Right ventricle myocardium superior (tissue), 1 donor: ENCODE measurements at regions not wholly inside any gene's neighbourhood (a gene's known extent, or its start where the extent isn't known, plus 50 kb on each side); places are given as distances from the start of the nearest gene placed in this dataset.
"Not testable (repeated sequence)": the region's sequence is repeated elsewhere in the genome, so short reads cannot be mapped to it uniquely, and the experiment has no call there.

Experiments used
- ATAC-seq: fragments of 200-7000 bp; cut with Tn5 transposase; one replicate; pipeline ENCODE4 v1.9.1; 2020; ENCODE audit warnings: mild to moderate bottlenecking; ENCODE audit not compliant: poor library complexity
- DNase-seq: peaks from one replicate; pipeline ENCODE4 v3.0.0-alpha.2; 2020
- intact Hi-C: fragments of 100-400 bp; cut with DNase I; formaldehyde crosslinking; loops from one replicate; pipeline ENCODE4 v1.11.2; 2022
- donor health status: DM: no; HTN: yes; CAD: no; lungs with severe emphysema.

DNA sequence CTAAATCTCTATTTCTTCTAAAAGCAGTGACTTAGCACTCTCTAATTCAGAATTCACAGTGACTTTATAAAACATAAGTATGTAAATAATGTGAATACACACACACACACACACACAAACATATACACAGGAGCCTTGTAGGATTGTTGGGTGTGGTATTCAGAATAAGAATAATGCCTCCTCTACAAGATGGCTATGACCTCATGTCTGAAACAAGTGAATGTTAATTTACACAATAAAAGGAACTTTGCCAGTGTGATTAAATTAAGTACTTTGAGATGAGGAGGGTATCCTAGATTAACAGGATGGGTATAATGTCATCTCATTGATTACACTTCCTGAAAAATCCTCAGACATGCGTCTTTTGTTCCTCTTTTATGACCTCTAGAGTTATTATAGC, 234.6 kb downstream of the SLITRK6 start:
- ATAC-seq (no peak), DNase-seq (no peak)
- intact Hi-C loops = no loop called here

DNA sequence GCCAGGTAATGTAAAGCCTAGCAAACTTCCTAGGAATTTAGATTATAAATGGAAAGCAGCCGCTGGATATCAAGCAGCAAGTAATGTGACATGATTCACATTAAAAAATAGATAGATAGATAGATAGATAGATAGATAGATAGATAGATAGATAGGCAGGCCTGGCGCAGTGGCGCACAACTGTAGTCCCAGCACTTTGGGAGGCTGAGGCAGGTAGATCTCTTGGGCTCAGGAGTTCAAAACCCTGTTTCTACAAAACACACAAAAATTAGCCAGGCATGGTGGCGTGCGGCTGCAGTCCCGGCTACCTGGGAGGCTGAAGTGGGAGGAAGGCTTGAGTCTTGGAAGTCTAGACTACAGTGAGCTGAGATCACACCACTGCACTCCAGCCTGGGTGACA, 236.9 kb downstream of the SLITRK6 start:
- no peak for DNase-seq
- ATAC-seq = no peak
- intact Hi-C loops = no loop called here

DNA sequence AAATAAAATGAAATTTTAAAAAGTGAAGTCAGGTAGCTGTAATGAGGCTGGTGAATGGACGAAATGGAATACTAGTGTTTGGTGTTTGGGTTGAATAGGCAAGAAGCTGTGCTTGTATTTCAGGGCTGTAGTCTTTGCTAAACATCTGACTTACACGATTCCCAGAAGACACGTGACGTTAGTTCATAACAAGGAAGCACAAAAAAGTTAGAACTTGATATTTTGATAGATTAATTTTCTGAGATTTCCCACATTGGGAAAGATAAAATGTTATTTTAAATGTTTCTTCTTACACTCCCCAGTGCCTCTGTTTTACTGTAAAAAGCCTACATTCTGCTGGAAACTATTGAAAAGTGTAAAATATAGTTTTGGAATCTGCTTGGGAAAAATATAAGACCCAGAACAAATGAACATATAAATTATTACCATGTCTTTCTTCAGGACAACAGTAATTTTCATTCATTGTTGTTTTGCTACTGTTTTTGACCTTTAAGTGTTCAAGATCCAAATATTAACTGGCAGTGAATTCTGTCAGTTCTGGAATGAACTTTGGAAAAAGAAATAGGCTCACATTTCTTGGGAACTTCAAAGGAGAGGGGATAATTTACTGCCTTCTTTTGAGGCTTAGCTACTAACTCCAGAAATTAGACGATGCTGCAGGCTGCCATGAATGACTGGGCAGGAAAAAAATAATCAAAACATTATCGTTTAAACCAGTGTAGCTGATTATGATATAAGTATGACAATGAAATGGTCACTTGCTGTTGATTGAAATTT, 241.3 kb downstream of the SLITRK6 start:
- intact Hi-C loops = no loop called here
- ATAC-seq (no peak), DNase-seq (no peak)

DNA sequence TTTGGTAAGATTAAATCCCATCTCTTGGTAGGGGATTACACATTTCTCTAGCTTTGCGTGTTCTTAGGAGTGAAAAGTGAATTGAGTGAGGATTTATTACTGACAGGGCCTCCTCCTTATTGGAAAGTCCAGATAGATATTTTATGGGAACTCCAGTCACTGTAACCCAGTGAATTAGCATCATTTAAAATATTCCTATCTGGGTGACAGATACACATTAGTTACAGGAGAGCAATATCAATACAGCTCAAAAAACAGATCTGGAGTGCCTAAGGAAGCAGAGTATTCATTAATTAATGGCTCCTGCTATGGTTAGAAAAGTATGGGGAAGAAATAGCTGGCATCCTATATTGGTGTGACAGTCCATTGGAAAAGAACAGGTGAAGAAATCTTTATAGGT, 248.2 kb downstream of the SLITRK6 start:
- DNase-seq (no peak), ATAC-seq (no peak)
- intact Hi-C loops = no loop called here

DNA sequence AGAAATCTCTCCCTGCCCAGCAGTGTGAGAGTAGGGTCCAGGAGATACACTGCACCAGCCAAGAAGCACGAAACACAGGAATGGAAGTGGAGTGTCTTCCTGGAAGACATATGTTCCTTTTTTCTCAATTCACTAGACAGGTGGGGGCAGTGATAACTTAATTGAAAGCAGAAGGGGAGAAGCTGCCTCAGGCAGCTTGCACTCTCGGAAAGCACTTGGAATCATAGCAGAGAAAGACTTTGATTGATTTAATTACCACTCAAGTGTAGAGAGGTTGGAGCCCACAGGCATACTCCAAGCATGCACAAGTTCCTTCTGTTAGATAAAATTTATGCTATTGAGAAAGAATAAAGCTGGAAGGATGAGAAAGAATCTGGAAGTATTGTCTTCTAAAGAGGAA, 249.4 kb downstream of the SLITRK6 start:
- DNase-seq = no peak
- intact Hi-C loops = no loop called here
- ATAC-seq = no peak

DNA sequence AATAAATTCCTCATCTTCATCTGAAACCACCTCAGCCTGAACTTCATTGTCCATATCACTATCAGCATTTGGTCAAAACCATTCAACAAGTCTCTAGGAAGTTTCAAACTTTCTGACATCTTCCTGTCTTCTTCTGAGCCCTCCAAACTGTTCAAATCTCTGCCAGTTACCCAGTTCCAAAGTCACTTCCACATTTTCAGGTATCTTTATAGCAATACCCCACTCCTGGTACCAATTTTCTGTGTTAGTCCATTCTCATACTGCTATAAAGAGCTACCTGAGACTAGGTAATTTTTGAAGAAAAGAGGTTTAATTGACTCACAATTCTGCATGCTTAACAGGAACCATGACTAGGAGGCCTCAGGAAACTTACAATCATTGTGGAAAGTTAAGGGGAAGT, 250.4 kb downstream of the SLITRK6 start:
- DNase-seq, ATAC-seq, intact Hi-C loops: not testable (repeated sequence)

DNA sequence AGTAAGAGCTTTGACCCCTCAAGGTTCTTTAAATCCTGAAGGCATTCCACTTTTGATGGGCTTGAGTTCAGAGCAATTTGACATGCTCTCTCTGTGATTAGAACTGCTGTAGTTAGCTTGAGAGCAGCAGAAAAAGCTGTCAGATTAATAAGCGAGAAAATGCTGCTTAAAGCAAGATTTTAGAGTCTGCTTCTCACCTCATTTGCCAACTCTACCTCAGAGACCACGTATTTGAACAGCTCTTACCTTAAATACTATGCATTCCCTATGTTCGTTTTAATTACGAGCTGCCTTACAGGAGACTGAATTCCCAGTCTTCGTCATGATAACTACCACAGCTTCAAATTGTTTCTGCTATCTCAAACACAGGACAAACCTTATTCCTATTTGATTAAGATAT, 253.4 kb downstream of the SLITRK6 start:
- intact Hi-C loops = no loop called here
- DNase-seq (no peak), ATAC-seq (no peak)

DNA sequence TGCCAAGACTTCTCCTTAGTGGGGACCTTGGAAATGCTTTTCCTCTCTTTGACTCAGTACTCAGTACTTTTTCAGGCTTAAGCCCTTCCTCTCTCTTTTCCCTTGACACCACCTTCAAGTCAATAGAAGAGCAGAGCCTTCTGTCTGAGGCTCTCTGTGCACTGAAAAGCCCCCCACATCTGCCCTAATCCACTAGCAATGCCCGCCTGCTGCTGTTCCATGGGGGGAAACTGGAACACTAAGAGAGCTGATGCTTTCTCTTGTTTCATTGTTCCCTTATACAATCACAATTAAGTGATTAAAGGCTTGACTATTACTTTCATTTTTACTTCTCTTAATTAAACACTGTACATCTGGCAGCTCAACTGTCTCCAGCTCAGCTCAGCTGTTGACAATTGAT, 254.5 kb downstream of the SLITRK6 start:
- intact Hi-C loops = no loop called here
- ATAC-seq (no peak), DNase-seq (no peak)

DNA sequence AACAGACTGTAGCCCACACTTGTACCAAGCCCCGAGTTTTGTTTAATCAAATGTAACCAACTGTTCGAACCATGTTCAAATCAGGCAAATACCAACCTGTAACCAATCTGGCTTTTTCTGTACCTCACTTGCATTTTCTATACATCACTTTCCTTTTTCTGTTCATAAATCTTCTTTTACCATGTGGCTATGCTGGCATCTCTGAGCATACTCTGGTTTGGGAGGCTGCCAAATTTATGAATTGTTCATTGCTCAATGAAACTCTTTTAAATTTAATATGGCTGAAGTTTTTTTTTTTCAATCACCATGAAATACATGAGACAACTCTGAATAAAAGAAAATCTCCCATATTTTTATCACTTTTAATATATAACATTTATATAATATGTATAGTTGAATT, 256.1 kb downstream of the SLITRK6 start:
- DNase-seq (no peak), ATAC-seq (no peak)
- intact Hi-C loops = no loop called here

DNA sequence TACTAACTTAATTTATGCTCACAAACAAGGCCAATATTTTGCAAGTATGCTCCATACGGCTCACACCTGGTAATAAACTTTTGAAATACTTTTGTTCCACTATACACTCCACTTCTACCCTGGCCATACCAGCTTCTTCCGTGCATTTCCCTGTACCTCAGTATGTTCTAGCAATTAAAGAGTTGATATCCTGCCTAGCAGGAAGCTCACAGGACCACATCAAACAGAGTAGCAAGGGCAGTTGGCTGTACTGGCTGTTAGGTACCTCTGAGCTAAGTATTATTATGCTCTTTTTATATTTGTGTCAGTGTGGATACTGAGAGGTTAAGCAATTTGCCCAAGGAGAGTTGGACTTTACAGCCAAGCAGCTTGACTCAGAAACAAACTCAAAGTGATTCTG, 257.7 kb downstream of the SLITRK6 start:
- DNase-seq (no peak), ATAC-seq (no peak)
- intact Hi-C loops = no loop called here

DNA sequence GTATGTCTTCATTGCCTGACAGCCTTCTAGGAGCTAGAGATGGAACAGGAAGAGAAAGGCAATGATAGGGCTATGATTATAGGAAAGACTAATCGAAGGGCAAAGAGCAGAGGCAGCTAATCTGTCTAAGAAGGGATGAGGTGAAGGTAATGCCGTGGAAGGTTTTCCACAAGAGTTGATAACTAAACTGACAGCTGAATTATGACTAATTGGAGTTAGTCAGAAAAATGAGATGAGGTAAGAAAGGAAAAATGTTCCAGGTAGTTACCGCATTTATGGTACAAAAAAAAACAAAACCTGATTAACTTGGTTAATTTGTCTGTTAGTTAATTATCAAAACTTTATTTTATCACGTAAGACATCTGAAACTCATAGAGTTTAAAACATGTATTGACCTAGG, 260.3 kb downstream of the SLITRK6 start:
- ATAC-seq = no peak
- DNase-seq = no peak
- intact Hi-C loops = no loop called here

DNA sequence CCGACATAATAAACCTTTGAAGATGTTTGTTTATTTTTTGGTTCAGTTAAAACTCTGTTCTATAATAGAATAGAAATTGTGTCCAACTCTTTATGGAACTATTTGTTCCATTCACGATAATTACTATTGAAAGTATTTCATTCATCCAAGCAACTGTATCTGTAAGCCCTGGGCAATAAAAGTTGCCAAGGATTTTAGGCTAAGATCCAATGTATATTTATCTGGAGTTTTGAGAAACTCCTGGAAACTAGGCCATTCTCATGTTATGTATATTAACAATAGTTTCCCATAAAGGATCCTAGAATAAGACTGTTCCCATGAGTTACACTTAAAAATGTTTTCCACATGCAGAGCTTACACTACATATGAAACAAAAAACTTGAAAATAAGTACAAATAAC, 261.6 kb downstream of the SLITRK6 start:
- DNase-seq (no peak), ATAC-seq (no peak)
- intact Hi-C loops = no loop called here

DNA sequence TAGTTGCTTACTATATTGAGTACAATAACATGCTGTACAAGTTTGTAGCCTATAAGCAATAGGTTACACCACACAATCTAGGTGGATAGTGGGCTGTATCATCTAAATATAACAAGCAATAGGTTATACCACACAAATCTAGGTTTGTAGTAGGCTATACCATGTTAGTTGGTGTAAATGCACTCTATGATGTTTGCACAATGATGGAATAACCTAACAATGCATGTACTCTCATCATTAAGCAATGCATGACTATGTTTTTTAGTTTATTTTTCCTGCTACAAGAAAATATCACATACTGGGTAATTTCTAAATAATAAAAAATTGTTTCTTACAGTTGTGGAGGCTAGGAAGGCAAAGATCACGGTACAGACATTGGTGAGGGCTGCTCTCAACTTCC, 262.5 kb downstream of the SLITRK6 start:
- ATAC-seq = no peak
- intact Hi-C loops = no loop called here

DNA sequence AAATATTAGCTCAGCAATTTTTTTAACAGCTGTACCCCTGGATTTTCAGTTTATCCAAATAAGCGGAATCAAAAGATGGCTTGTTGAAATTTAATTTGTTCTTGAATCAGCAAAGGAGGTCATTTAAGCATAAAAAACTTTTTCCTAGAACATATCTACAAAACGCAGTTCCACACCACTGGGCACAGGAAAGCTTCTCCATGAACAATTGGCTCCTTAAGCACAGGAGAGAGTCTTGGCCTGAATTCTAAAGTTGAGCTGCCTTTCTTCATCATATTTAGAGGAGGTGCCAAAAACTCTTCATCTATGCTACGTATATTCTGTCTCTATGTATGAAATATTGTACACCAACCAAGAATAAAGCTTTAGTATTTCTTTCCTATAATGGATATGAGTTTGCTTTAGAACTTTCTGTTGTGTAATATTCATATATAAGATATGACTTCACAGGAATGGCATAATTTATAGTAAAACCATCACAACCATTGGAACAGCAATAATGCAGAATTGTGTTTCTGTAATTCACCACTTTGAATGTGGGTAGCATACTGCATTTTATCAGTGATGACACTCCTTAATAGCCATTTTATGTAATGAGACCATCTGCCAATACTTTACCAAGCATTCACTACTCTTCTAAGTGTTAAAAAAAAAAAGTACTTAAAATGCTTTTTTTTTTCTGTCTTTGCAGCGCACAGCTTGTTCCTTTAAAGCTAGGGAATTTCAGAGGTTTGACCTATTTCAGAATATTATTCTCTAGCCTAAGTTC, 263.7 kb downstream of the SLITRK6 start:
- ATAC-seq (no peak), DNase-seq (no peak)
- intact Hi-C loops = no loop called here

More for the DNA sequence above, 262.5 kb downstream of the SLITRK6 start:
- no peak for DNase-seq

DNA sequence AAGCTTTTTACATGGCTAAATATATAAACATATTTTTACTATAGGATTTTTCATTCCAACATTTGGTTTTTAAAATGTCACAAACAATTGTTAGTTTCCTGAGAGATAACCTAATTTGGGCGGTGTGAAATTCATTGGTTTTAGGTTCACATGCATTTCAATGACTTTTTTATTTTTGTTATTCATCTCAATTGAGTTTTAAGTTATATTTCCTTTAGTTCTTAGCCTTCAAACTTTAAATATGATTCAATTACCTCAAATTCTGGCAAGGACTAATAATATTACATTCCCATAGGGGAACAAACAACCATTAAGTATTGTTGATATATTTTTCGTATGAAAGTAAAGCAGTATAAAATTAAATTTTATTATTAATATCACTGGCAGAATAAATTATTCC, 265.3 kb downstream of the SLITRK6 start:
- ATAC-seq (no peak), DNase-seq (no peak)
- intact Hi-C loops = no loop called here

DNA sequence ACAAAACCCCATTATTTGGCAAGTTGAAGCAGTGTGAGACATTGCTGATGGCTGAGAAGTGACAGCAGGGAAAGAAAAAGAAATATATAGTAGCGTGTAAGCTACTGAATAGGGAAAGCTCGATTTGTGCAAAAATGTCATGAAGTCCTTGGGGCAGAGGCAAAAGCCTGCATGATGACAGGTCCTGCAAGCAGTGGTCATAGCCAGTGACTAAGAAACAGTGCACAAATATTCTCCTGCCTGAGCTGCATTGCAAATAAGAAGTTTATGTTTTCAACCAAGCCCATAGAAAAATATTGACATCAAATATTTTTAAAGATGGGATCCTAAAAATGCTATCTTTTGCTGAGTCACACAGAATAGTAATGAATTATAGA, 270.0 kb downstream of the SLITRK6 start:
- intact Hi-C loops = no loop called here
- ATAC-seq (no peak), DNase-seq (no peak)

DNA sequence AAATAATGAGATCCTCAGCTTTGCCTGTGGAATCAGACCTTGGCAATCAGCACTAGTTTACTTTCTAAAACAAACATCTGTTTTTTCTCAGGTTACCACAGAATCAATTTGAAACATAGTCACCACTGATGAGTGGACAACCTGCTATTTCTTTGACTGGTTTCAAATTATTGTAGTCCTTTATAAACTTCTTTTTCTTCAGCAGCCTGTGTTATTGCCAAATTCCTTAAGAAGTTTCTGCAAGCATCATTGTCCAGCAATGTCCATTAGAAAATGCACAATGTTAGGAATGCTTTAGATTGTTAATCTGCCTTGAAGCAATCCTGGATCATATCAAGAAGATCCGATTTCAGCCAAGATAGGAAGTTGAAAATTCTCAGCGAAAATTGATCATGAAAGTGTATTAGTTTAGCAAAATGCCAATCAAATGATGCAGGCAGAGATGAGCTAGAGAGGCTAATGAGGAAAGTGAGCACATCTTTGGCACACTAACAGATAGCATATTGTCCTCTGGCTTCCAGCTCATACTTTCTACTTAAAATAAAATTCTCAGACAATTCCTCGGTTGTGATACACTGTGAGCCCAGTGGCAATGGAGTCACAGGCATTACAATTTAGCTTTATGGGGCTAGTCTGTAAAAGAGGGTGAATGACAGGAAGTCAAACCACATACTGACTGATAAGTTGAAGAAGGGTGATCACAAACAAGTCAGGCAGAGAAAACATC, 270.6 kb downstream of the SLITRK6 start:
- ATAC-seq = no peak
- intact Hi-C loops = no loop called here

DNA sequence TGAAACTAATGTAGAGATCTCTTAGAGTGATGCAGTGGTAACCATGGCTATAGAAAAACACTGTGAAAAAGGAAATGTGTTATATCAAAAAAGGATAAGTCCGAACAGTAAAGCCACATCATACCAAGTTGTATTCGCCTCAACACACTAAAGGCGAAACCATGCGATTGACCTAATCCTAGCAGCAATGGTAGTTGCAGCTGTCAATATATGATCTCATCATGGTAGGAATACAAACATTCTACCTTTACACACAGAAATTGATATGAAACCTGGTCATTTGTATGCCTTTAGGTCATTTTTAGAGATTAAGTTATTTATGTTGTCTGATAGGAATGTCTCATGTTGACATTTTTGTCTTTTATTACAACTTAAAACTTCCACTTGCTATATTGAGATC, 271.9 kb downstream of the SLITRK6 start:
- ATAC-seq = no peak
- intact Hi-C loops = no loop called here
- DNase-seq = no peak

More for the DNA sequence above, 270.6 kb downstream of the SLITRK6 start:
- DNase-seq = no peak

DNA sequence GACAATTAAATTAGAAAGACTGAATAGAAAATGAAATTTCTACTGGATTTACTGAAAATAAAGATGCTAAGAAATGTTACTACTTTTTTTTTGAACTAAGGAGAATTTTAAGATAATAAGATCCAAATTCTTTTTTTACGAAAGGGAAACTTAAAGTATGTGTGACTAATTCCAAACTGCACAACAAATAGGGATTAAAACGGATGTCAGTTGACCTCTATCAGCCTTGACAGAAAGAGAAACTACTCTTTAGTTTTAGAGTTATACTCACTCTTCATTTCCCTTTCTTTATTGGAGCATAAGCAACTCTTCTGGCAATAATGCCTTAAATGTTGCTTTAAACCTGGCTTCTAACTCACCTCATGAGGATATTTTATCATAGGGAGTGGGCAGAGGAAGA, 273.8 kb downstream of the SLITRK6 start:
- no peak for ATAC-seq
- intact Hi-C loops = no loop called here
- DNase-seq = no peak

DNA sequence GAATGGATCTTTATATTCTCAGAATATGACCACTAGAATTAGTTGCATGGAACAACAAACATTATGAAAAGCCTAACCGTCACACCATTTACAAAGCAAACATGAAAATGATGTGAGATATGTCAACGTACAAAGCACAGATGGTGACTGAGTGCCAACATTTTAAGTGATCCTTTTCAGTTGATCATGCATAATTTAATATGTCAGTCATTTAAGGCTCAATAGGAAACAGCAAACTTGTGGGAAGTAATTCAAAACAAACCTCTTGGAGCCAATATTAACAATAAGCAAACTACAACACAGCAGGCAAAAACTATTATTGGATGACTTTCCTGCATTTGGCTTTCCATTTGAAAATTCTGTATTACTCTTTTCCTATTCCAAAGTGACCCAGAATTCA, 277.6 kb downstream of the SLITRK6 start:
- ATAC-seq (no peak), DNase-seq (no peak)
- intact Hi-C loops = no loop called here
